H9 (cell line): ENCODE measurements at regions not wholly inside any gene's neighbourhood (a gene's known extent, or its start where the extent isn't known, plus 50 kb on each side); places are given as distances from the start of the nearest gene placed in this dataset.

Source experiments
- DNase-seq: peaks from one replicate; pipeline ENCODE4 v3.0.0-alpha.2; 2017
- H2AFZ ChIP-seq: one replicate; pipeline ENCODE4 v1.6.1; 2013; ENCODE audit warnings: mild to moderate bottlenecking, low read length, control low read depth, moderate library complexity
- H2AK5ac ChIP-seq: 2 replicates; pipeline ENCODE4 v1.6.1; 2013; ENCODE audit warnings: low read length, control low read depth, mixed read lengths; ENCODE audit not compliant: insufficient read length
- H2BK120ac ChIP-seq: one replicate; pipeline ENCODE4 v1.6.1; 2013; ENCODE audit warnings: low read depth, mild to moderate bottlenecking, low read length, control low read depth, inconsistent platforms; ENCODE audit not compliant: poor library complexity, severe bottlenecking
- H2BK12ac ChIP-seq: 2 replicates; pipeline ENCODE4 v1.6.1; 2013; ENCODE audit warnings: low read length, control low read depth, mixed read lengths, low read depth; ENCODE audit not compliant: insufficient read length
- H2BK15ac ChIP-seq: 2 replicates; pipeline ENCODE4 v1.6.1; 2013; ENCODE audit warnings: low read depth, low read length, control low read depth
- H2BK20ac ChIP-seq: one replicate; pipeline ENCODE4 v1.6.1; 2013; ENCODE audit warnings: low read depth, mild to moderate bottlenecking, low read length, control low read depth, inconsistent platforms; ENCODE audit not compliant: poor library complexity, severe bottlenecking
- H2BK5ac ChIP-seq: 2 replicates; pipeline ENCODE4 v1.6.1; 2013; ENCODE audit warnings: low read length, control low read depth, mixed read lengths; ENCODE audit not compliant: insufficient read length
- H3K14ac ChIP-seq: 2 replicates; pipeline ENCODE4 v1.6.1; 2013; ENCODE audit warnings: low read length, control low read depth; ENCODE audit not compliant: insufficient read depth
- H3K18ac ChIP-seq: 2 replicates; pipeline ENCODE4 v1.6.1; 2013; ENCODE audit warnings: low read depth, mild to moderate bottlenecking, mixed read lengths, low read length, control low read depth; ENCODE audit not compliant: insufficient read length
- H3K23ac ChIP-seq: 2 replicates; pipeline ENCODE4 v1.6.1; 2013; ENCODE audit warnings: low read length, control low read depth, mixed read lengths, low read depth; ENCODE audit not compliant: insufficient read length
- H3K23me2 ChIP-seq: 2 replicates; pipeline ENCODE4 v1.6.1; 2013; ENCODE audit warnings: low read depth, mild to moderate bottlenecking, mixed read lengths, low read length, control low read depth; ENCODE audit not compliant: insufficient read length, poor library complexity, severe bottlenecking
- H3K27ac ChIP-seq: 2 replicates; pipeline ENCODE4 v1.5.1; 2013; ENCODE audit warnings: low read length, control low read depth, mixed read lengths, low read depth; ENCODE audit not compliant: insufficient read length
- H3K27me3 ChIP-seq: 2 replicates; pipeline ENCODE4 v1.6.1; 2013; ENCODE audit warnings: low read length, control low read depth, inconsistent platforms; ENCODE audit not compliant: insufficient read depth
- H3K4ac ChIP-seq: 2 replicates; pipeline ENCODE4 v1.6.1; 2013; ENCODE audit warnings: low read depth, mild to moderate bottlenecking, control low read depth, inconsistent platforms, low read length, moderate library complexity
- H3K4me1 ChIP-seq: 2 replicates; pipeline ENCODE4 v1.6.1; 2013; ENCODE audit warnings: low read length, control low read depth, inconsistent platforms; ENCODE audit not compliant: insufficient read depth
- H3K4me2 ChIP-seq: 2 replicates; pipeline ENCODE4 v1.6.1; 2013; ENCODE audit warnings: low read length, control low read depth, mixed read lengths; ENCODE audit not compliant: insufficient read length, insufficient read depth
- H3K56ac ChIP-seq: 2 replicates; pipeline ENCODE4 v1.6.1; 2013; ENCODE audit warnings: low read depth, mild to moderate bottlenecking, mixed read lengths, low read length, control low read depth; ENCODE audit not compliant: insufficient read length
- H3K79me1 ChIP-seq: 2 replicates; pipeline ENCODE4 v1.6.1; 2013; ENCODE audit warnings: low read depth, mild to moderate bottlenecking, moderate library complexity, low read length, control low read depth, inconsistent platforms; ENCODE audit not compliant: insufficient read depth, poor library complexity, severe bottlenecking
- H3K79me2 ChIP-seq: 2 replicates; pipeline ENCODE4 v1.6.1; 2013; ENCODE audit warnings: low read length, control low read depth, inconsistent platforms; ENCODE audit not compliant: insufficient read depth
- H3K9ac ChIP-seq: 2 replicates; pipeline ENCODE4 v1.6.1; 2013; ENCODE audit warnings: low read length, control low read depth, mixed read lengths; ENCODE audit not compliant: insufficient read length; ENCODE audit errors: extremely low read depth
- H3K9me3 ChIP-seq: one replicate; pipeline ENCODE4 v1.6.1; 2013; ENCODE audit warnings: low read depth, low read length, inconsistent platforms; ENCODE audit not compliant: control insufficient read depth
- H3T11ph ChIP-seq: one replicate; pipeline ENCODE4 v1.6.1; 2013; ENCODE audit warnings: mild to moderate bottlenecking, low read length, control low read depth, inconsistent platforms
- H4K20me1 ChIP-seq: one replicate; pipeline ENCODE4 v1.6.1; 2013; ENCODE audit not compliant: control insufficient read depth, insufficient read length, insufficient read depth
- H4K5ac ChIP-seq: 2 replicates; pipeline ENCODE4 v1.6.1; 2013; ENCODE audit warnings: low read depth, mild to moderate bottlenecking, mixed read lengths, low read length, control low read depth; ENCODE audit not compliant: insufficient read length
- H4K8ac ChIP-seq: replicated peaks from 2 replicates; pipeline ENCODE4 v1.6.1; 2013; ENCODE audit warnings: low read length, control low read depth, mixed read lengths, low read depth; ENCODE audit not compliant: insufficient read length
- H4K91ac ChIP-seq: 2 replicates; pipeline ENCODE4 v1.6.1; 2013; ENCODE audit warnings: low read depth, mild to moderate bottlenecking, moderate library complexity, mixed read lengths, low read length, control low read depth; ENCODE audit not compliant: insufficient read length
- H3K27ac Mint-ChIP-seq, 3 experiments: 2 replicates in 2 of 3; 3 replicates in 1 of 3; pipeline ENCODE4 v1.8.0; 2020 to 2021; ENCODE audit warnings: mixed read lengths in 3 of 3, mild to moderate bottlenecking in 1 of 3, moderate library complexity in 1 of 3
- H3K27me3 Mint-ChIP-seq: 2 replicates; pipeline ENCODE4 v1.8.0; 2021; ENCODE audit warnings: low read depth, mild to moderate bottlenecking, moderate library complexity, mixed read lengths
- H3K36me3 Mint-ChIP-seq, 3 experiments: 2 replicates in 2 of 3; 3 replicates in 1 of 3; pipeline ENCODE4 v1.8.0; 2020 to 2021; ENCODE audit warnings: low read depth in 3 of 3, mixed read lengths in 3 of 3; ENCODE audit not compliant: insufficient read depth in 1 of 3
- H3K4me1 Mint-ChIP-seq, 2 experiments: 2 replicates each; pipeline ENCODE4 v1.8.0; 2020; ENCODE audit warnings: mixed read lengths in 2 of 2
- H3K4me3 Mint-ChIP-seq, 2 experiments: 2 replicates in 1 of 2; 3 replicates in 1 of 2; pipeline ENCODE4 v1.8.0; 2020 to 2021; ENCODE audit warnings: mild to moderate bottlenecking in 2 of 2, mixed read lengths in 2 of 2, moderate library complexity in 1 of 2
- H3K9me3 Mint-ChIP-seq, 2 experiments: 2 replicates in 1 of 2; 3 replicates in 1 of 2; pipeline ENCODE4 v1.8.0; 2020; ENCODE audit warnings: mild to moderate bottlenecking in 2 of 2, mixed read lengths in 2 of 2, moderate library complexity in 1 of 2
- CTCF ChIP-seq: fragments of 200-600 bp; sonication (generic); conservative IDR thresholded peaks from 3 replicates; pipeline ENCODE4 v1.8.0; 2021; ENCODE audit warnings: antibody characterized with exemption, mild to moderate bottlenecking
- WGBS: extraction: QIAGEN DNeasy Blood & Tissue Kit; methylation state at CpG from one replicate; pipeline ENCODE4 v1.1.7; 2013; ENCODE audit warnings: missing lambda C conversion rate, low lambda C conversion rate, mixed read lengths; ENCODE audit not compliant: insufficient read length; ENCODE audit errors: extremely low coverage; 5-methylcytosine and 5-hydroxymethylcytosine counted together

GRCh38 chr15:100788418-100789105 lies 91.1 kb upstream of the ALDH1A3 start:
- Histone ChIP-seq H3K4me2 (no peak overlapping the region), H3T11ph (no peak overlapping the region), H3K9me3 (no peaks in the 10 kb centered on the region), H2BK20ac (no peak overlapping the region), H4K5ac (no peak overlapping the region), H2BK15ac (no peak overlapping the region), H3K23me2 (no peaks in the 10 kb centered on the region), H3K18ac (no peak overlapping the region), H2BK120ac (no peak overlapping the region), H3K27me3 (no peaks in the 10 kb centered on the region), H3K79me1 (no peaks in the 10 kb centered on the region), H3K23ac (no peak overlapping the region), H3K4ac (no peak overlapping the region), H3K14ac (no peak overlapping the region; the same call in 1 of the 2 replicates), H3K56ac (no peak overlapping the region), H3K27ac (no peak overlapping the region), H4K91ac (no peak overlapping the region), H3K4me1 (no peaks in the 10 kb centered on the region), H2AK5ac (no peak overlapping the region), H3K79me2 (no peaks in the 10 kb centered on the region), H3K9ac (no peak overlapping the region), H2AFZ (no peak overlapping the region), H4K20me1 (no peaks in the 10 kb centered on the region), H2BK12ac (no peak overlapping the region), H4K8ac (no peak overlapping the region), H2BK5ac (no peak overlapping the region)
- H3K27ac Mint-ChIP-seq, result no peak overlapping the region; a peak in 1 of 7 replicates
- H3K27me3 Mint-ChIP-seq, result peaks cover 3% of the 10 kb centered on the region
- no peak for TF ChIP-seq CTCF
- no peak overlapping the region for H3K4me3 Mint-ChIP-seq
- DNase-seq, result no peak
- WGBS, result no CpG with 5 or more reads among the region's 7 CpGs
- peaks cover 0 to 7% of the 10 kb centered on the region in 2 experiments; a peak in 2 of 4 replicates for H3K4me1 Mint-ChIP-seq
- no peaks in the 10 kb centered on the region for H3K9me3 Mint-ChIP-seq
- no peaks in the 10 kb centered on the region for H3K36me3 Mint-ChIP-seq
